GM21717 (cell line): ENCODE measurements at regions not wholly inside any gene's neighbourhood (a gene's known extent, or its start where the extent isn't known, plus 50 kb on each side); places are given as distances from the start of the nearest gene placed in this dataset.
"Not testable (repeated sequence)": the region's sequence is repeated elsewhere in the genome, so short reads cannot be mapped to it uniquely, and the experiment has no call there.

ENCODE experiments used
- ATAC-seq: cut with Tn5 transposase; IDR thresholded peaks from one replicate; pipeline ENCODE4 v1.9.1; 2021; ENCODE audit warnings: mild to moderate bottlenecking, moderate library complexity; ENCODE audit not compliant: unreplicated experiment

DNA sequence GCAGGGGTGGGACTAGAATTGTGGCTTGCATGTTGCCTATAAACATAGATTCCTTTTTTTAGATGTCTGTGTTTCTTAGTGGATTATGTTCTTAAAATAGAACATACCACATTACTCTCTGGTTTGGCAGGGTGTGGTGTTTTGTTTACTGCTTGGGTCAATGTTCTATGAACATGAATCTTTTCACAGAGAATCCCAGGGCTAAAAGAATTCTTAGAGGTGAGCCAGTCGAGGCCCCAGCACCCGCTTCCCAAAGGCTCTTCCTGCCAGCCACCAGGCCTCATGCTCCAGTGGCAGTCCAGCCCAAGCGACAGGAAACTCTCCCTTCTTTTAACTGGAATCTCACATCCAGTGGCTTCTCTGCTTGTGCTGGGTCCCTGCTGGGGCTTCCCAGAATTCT, 126.6 kb downstream of the C9orf152 start:
- no peak for ATAC-seq

DNA sequence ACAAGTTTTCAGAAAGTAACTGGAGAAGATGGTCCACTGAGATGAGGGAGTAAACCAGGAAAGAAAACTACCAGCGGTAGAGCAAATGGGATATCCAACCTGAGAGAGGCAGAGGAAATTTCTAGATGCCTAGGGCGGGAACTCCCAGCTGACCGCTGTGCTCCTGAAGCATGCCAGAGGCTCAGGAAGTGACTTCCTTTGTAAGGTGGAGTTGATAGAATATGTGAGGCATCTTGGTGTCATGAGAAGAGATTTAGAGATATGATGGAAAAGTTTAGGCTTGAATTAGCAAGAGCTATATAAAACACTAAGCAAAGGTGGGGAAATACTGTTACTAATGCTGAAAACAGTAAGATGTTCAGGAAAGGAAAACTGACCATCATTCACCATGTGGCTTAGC, 124.1 kb downstream of the C9orf152 start:
- no peak for ATAC-seq

DNA sequence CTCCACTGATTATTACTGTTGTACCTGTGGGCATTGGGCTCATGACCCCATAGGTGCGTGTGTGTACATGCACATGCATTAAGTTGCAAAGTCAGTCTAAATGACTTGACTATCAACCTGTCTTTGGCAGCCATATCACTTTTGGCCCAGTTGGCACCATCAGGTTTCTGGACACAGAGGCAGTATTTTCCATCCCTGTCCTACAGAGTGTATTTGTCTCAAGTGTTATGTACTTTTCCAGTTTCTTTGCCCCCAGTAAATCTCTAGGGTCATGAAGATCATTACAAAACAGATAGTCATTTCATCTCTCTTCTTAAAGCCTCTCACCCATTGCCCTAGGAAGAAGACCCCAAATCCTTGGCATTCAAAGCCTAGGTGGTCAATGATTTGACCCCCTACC, 121.4 kb downstream of the C9orf152 start:
- no peak for ATAC-seq

DNA sequence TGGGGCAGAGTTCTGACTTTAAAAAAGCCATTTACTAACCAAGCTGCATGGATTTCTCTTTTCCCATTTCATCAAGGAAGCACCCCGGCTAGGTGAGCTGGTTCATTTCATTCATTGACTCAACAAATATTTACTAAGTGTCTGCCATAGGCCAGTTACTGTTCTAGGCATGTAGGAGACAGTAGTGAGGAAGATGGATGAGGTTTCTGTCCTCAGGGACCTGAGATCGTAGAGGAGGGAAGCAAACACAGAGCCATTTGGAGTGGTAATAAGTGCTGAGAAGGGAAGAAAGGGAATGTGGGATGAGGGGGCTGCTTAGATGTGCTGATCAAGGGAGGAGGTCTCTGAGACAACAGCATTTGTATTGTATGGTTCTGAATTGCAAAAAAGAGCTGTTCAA, 120.4 kb downstream of the C9orf152 start:
- ATAC-seq = no peak

DNA sequence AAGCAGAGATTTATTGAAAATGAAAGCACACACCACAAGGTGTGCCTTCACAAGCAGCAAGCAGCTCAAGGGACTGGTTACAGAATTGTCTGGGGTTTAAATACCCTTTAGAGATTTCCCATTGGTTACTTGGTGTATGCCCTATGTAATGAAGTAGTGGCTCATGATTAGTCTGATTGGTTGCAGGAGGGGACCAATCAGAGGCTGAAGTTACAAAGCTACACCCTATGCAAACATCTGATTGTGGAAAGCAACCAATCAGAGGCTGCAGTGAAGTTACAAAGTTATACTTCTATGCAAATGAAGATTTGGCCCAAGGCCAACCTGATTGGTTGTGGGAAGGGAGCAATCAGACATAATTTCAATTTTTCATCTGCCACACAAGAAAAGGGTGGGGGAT, 119.9 kb downstream of the C9orf152 start:
- ATAC-seq = no peak

DNA sequence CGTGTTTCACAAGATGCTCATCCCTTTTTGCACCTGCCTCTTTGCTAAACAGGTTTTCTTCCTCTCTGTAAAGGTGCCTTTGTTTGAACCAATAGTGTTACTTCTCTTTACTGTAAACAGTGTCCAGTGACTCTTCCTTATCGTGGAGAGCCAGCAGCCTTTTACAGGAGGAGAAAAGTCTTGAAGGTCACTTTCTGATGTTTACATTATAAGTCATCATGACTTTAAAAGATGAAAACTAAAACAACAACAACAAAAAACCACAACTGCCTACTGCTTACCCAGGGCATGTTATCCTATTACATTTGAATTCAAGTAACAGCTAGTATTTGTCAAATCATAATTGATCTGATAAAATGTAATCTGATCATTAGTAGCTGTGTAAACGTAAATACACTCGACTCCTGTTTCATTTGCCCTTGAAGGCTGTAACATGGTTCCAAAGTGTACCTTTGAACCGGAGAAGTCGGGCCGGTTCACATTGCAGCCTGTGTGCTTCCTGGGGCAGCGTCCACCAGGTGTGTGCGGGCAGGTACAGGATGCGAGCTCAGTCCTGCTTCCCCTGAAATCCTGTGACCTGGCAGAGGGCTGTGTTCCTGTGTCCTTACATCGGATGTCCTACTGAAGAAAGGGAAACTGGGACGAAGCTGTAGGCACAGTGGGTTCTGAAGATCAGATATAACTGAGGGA, 118.1 kb downstream of the C9orf152 start:
- no peak for ATAC-seq

DNA sequence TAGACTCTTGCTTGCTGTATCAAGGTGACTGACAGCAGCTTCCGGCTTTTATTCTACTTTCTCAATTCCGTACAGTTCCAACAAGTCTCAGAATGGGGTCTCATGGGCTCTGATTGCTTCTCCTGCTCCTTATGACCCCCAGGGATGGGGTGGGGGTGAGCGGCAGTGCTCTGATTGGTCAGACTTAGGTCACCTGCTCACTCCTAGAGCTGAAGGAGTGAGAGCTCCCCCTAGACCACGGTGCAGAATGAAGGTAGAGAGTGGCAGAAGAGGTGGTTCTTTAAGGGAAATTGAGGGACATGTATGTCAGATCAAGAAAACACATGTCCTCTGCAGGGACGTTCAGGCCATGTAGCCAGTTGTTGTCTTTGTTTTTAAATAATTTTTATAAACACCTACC, 115.2 kb downstream of the C9orf152 start:
- no peak for ATAC-seq

DNA sequence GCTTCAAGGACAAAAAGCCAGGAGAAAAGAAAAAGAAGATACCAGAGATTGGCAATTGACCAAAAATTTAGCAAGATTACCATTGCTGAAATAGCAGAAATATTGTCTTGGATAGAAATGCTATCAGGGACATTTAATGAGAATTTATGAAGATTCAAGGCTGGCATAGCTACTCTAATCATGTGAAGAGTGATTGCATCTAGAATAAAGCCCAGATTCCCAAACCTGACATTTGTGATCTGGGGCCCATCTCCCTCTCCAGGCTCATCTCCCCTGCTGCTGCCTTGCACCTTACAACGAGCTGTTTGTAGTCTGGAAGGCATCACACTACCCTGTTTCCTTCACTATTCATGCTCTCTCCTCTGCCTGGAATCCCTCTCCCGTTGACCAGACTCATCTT, 114.5 kb downstream of the C9orf152 start:
- ATAC-seq = no peak

DNA sequence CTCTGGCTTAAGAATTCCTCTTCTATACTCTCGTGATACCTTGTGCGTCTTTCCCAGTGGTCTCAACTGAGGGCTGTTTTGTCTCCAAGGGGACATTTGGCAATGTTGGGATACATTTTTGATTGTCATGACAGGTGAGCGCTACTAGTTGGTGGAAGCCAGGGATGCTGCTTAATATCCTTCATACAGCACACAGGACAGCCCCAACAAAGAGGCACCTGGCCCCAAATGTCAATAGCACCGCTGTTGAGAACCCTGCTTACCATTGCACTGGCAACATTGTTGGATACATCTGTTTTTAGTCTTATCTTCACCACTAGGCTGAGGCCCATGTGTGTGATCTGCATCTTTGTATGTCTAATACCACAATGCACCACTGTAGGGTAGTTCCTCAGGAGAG, 114.1 kb downstream of the C9orf152 start:
- no peak for ATAC-seq

DNA sequence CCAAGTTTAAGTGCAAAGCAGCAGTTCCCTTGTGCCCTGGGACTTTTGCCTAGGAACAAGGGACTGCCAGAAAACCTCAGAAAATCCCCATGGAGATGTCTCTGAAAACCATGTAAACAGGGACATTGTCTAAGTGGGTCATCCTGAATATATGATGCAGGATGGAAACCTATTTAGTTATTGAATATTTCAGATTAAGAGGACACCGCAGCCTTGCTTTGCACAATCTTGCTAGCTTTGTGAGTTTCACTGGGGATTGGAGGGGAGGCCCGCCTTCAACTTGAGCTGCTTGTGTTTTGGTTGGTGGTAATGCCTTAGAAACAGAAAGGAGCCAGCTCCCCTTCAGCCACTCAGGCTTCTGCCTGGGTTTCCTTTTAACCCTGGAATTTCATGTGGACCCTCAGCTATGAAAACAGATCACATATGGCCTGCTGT, 112.8 kb downstream of the C9orf152 start:
- no peak for ATAC-seq

DNA sequence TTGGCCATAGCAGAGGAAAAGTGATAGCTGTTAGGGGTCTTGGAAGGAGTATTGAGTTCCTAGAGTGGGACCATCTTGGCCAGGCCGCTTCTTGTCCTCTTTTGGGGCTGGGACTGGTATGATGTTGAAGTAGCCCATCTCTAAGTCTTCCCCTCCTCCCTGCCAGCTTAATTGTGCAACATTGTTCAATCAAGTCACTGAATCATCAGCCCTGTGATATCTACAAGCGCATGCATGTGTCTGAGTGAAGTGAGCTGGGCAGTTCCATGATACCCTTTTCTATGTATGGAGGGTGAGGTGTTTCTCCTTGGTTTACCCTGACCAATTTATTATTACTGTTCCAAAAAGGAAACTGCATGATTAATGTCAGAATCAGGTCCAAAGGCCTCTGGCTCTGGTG, 112.2 kb downstream of the C9orf152 start:
- ATAC-seq = no peak

DNA sequence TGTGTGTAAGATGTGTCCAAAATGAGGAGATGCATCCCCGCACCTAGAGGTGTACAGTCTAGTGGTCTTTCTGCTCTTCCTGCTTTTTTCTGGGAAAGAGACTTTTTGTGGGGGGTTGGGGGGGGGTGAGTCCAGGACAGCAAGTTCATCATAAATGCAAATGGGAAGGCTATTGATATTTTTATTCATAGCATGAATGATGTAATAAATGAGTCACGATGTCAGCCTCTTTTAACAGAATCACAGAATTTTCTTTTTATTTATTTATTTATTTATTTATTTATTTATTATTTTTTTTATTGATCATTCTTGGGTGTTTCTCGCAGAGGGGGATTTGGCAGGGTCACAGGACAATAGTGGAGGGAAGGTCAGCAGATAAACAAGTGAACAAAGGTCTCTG, 111.3 kb downstream of the C9orf152 start:
- not testable (repeated sequence) for ATAC-seq

DNA sequence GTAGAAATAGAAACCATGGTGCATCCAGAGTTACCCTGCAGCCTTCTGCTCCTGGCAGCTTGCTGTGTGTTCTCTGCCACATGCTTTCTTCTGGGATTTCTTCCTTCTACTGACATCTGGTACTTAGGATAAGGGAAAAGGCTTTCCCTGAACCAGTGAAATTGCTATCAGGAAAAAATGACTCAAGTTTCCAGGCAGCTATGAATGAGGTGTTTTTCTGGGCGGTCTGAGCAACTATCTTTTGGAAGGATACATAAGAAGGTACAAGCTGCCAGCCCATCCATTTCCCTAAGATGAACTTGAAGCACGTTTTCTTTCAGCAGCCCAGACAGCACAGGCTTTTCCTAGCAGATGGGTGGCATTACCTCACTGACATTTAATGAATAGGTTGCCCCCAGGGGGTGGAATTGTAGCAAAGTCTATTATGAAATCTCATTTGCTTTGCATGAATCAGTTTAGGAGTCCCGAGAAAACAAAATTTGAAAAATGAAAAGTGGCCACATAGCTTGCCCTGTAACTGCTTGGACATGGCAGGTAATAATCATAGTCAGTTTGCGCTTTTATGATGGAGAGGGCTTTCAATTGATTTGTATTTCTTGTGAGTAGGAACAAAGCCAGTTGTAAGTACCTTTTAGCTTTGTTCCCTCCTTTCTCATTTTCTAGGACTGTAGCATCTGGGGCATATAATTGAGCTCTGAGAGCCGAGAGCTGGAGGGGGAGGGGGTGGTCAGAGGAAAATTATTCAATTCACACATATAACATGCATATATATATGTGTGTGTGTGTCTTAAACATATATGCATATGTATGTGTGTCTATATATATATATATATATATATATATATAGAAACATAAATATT, 108.5 kb downstream of the C9orf152 start:
- ATAC-seq = no peak

DNA sequence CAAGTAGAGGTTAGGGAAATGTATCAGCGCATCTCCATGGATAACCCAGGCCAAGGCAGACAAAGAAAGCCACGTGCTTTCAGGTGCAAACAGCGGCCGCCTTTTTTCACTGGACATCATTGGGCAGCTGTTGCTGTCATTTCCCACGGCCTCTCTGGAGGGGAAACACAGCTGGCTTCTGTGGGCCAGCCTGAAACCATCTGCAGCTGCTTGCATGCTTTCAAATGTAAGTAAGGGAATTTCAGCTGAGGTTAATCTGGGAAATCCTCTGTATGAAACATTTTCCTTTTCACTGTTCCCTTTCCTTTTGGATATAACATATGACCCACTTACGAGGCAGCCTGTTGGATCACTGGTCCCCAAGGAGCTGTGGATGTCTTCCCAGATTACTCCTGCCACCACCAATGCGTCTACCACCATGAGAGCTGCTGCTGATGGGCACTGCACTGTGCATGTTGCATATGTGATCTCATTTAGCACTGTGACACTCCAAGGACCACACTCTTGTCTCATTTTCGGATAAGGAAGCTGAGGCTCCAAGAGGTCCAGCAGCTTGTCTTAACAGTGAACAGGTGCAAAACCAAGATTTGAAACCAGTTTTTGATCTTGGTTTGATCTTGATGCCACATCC, 106.3 kb downstream of the C9orf152 start:
- peak; percentile 77 for ATAC-seq

DNA sequence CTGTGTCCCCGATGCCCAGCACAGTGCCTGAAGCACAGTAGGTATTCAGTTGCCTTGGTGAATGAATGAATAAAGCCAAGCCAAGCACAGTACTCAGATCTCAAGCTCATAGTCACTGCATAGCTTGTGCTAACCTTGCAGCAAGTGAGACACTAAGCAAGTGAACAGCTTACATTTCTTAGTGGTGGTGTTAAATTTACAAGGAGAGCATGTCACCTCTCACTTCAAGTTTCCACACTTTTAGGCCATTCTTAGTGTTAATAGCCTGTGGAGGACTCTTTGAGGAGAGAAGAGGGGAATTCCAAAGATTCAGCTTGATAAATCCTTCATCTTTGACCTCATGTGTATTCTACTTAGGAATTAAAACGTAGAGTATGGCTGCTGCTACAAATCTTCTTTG, 104.7 kb downstream of the C9orf152 start:
- no peak for ATAC-seq

DNA sequence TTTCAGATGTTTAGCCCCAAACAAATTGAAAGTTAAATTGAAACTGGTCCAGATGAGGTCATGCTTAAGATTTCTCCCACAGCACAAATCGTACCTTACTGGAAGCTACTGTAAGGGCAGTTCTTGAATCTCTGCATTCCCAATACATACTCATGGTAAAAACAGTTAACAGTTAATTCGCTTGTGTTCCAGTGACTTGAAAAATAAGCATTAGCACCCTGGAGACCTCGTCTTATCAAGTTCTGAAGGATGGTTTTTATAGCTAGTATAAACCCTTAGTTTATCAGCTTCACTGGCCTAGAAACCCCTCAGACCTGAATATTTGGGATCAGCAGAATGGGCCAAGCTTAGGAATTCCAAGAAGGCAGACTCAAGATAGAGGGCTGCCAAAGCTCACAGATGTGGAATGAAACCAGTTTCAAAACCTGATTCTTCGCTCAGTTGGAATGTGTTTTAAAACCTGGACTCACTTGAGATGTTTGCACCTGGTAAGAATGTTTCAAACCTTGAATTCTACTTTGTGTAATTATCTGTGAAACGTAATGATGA, 103.6 kb downstream of the C9orf152 start:
- ATAC-seq = no peak

DNA sequence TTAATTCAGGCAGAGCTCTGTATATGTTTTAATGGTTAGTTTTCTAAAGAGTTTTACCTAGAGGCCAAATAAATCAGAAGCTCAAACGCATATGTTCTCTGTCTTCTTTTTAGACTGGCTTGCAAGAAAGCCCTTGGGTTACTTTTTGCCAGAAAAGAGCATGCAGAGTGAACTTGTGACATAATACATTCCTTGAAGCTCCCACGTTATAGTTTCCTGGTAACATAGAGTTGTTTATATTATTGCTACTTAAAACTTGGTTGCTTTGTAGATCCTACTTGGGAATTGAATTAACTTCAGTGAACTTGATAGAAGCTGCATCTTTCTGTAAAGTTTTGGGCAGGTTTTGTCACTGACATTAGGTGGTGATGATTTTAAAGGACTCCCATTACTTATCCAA, 102.9 kb downstream of the C9orf152 start:
- ATAC-seq = no peak

DNA sequence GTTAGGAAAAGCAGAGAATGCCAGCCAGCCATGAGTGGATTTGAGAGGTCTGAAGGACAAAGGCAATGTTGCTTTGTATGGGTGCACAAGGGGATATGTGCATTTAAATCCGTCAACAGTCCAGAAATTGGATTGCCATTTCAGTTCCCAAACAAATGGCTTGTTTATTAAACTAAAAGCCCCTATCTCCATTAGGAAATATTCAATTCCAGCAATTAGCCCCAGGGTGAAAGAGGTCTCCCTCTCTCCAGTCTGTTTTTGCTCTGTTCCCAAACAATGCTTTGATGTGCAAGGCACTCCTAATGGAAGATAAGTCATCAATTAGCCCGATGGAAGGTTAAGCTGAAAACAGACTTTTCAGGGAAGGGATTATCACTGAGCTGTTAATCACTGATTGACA, 101.3 kb downstream of the C9orf152 start:
- no peak for ATAC-seq

DNA sequence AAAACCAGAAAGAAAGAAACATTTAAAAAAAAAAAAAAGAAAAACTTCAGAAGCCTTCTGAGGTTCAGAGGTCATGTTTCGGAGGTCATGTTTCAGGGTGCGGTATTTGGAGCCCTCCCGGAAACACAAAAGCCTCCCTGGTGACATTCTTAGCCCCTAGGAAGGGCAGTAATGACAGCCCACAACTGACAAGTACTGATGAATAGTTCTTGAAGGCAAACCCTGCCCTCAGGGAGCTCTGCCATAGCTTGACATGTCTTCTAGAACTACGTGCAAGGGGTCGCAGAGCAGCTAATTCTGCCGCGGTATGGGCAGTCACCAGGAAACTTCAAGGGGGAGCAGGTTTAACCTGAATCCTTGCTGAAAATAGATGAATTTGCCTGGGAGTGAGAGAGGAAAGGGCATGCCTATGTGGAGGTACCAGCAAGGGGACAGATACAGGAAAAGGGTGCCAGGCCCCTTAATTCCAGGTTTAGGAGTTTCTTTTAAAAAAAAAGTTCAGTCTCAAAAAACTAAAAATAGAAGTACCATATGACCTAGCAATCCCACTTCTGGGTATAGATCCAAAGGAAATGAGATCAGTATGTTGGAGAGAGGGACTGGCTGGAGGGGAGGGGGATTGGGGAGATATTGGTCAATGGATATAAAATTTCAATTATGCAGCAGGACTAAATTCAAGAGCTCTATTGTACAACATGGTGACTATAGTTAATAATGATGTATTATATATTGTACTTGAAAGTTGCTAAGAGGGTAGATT, 98.4 kb downstream of the C9orf152 start:
- no peak for ATAC-seq

DNA sequence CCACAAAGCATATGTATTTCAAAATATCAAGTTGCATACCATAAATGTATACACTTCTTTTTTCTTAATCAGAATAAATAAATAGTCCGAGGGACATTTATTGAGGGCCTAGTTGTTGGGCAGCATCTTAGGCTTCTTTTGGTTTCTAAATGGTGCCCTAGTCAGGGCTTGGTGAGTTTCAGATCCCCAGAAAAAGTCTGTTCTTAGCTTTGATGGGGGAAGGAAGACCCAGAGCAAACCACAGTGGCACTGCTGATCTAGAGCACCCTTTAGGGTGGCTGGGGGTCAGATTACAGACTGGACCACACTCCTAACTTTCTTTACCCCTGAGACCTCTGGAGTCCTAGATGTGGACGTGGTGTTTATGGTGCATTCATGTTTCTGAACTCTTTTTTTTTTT, 97.8 kb downstream of the C9orf152 start:
- ATAC-seq = peak; percentile 90

DNA sequence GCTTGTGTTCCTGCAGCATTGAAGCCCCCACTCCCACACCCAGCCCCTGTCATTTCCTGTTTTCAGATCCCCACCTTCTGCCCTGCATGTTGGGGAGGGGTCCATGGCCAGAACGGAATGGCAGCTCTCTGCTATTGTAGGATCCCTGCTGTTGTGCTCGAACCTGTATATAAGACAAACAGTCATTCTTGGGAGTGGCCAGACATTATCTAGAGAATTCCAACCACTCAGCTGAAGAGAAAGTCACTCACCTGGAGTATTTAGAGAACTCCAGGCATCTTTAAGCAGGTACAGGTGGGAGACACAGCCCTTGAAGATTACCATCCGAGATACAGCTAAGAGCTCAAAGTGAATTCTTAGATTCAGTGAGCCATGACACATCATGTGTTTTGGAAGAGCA, 96.1 kb downstream of the C9orf152 start:
- ATAC-seq = no peak
